Natural killer cell treated with Interleukin-12 subunit alpha and Interleukin-12 subunit beta and Interleukin-15 and Interleukin-18, amount 100 ng/mL, for 72 hours (primary cell): ENCODE measurements at regions not wholly inside any gene's neighbourhood (a gene's known extent, or its start where the extent isn't known, plus 50 kb on each side); places are given as distances from the start of the nearest gene placed in this dataset.
A peak's percentile ranks its signal among the peaks of the same experiment; 100 is the strongest.
"Not testable (repeated sequence)": the region's sequence is repeated elsewhere in the genome, so short reads cannot be mapped to it uniquely, and the experiment has no call there.

Source experiments
- ATAC-seq, 2 donors: fragments of 150-1000 bp; cut with Tn5 transposase in 1 of 2; sonication (Bioruptor Pico), chemical (Tn5 transposase) in 1 of 2; 2 replicates each; pipeline ENCODE4 v1.10.0; 2021
- DNase-seq: peaks from one replicate; pipeline ENCODE4 v3.0.0; 2022; ENCODE audit warnings: low spot score
- H3K27ac Mint-ChIP-seq, 2 donors: 1 replicate in 1 of 2; 2 replicates in 1 of 2; pipeline ENCODE4 v1.8.0; 2022; ENCODE audit warnings: mixed read lengths in 2 of 2, mild to moderate bottlenecking in 1 of 2, moderate library complexity in 1 of 2
- H3K27me3 Mint-ChIP-seq, 2 donors: 1 replicate in 1 of 2; 2 replicates in 1 of 2; pipeline ENCODE4 v1.8.0; 2022; ENCODE audit warnings: mixed read lengths in 2 of 2
- H3K36me3 Mint-ChIP-seq: one replicate; pipeline ENCODE4 v1.8.0; 2022; ENCODE audit warnings: mixed read lengths
- H3K4me1 Mint-ChIP-seq, 2 donors: 1 replicate in 1 of 2; 2 replicates in 1 of 2; pipeline ENCODE4 v1.8.0; 2022; ENCODE audit warnings: low read depth in 2 of 2, mixed read lengths in 2 of 2, mild to moderate bottlenecking in 1 of 2
- H3K4me3 Mint-ChIP-seq: one replicate; pipeline ENCODE4 v1.8.0; 2022; ENCODE audit warnings: mixed read lengths
- H3K9me3 Mint-ChIP-seq: 2 replicates; pipeline ENCODE4 v1.8.0; 2022; ENCODE audit warnings: mixed read lengths

DNA sequence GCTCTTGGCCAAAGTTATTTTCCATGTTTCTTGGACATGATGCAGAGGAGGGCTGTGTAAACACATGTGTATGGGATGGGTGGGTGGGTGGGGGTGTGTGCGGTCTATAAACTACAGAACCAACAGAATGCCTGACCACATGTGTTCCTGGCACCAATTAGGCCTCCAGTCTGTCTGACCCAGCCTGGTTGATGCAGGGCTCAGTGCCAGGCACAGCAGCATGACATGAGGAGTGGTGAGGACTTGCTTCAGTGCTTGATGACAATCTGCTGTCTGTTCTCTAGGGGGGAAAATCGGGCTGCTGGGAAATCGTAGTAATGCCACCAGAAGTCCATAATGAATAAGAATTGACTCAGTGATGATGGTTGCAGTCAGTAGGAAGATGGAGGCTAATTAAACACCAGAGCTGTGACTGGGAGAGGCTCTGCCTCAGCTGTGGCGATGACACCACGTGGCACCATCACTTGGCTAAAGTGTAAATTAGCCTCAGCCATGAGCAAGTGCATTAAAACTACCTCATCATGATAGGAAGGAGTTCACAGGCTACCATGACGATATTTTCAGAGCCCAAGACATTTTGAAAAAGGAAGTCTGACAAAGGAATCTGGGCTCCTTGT, 260.1 kb upstream of the PODXL start:
- H3K36me3 Mint-ChIP-seq, result no peaks in the 10 kb centered on the region
- no peaks in the 10 kb centered on the region for H3K9me3 Mint-ChIP-seq
- H3K27me3 Mint-ChIP-seq, result peaks cover 4 to 46% of the 10 kb centered on the region in 2 donors
- H3K27ac Mint-ChIP-seq, result no peak overlapping the region
- no peaks in the 10 kb centered on the region for H3K4me1 Mint-ChIP-seq
- no peak for DNase-seq
- no peak overlapping the region for H3K4me3 Mint-ChIP-seq
- no peak for ATAC-seq

DNA sequence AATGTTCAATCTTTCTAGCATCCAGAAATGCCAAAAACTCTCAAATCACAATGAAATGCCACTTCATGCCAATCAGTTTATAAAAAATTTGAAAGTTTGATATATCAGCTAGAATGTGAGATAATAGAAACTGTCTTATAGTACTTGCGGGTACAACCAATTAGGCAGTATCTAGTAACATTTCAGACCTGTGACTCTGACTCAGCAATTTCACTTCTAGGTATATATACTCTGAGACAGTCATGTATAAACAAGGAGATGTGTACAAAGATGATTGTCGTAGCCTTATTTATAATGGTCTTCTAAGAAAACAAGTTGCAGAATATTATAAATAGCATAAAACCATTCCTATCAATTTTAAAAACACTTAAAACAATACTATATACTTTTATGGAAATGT, 252.3 kb upstream of the PODXL start:
- H3K9me3 Mint-ChIP-seq, result no peaks in the 10 kb centered on the region
- H3K4me1 Mint-ChIP-seq, result no peaks in the 10 kb centered on the region
- H3K4me3 Mint-ChIP-seq, result no peak overlapping the region
- peaks cover 12 to 39% of the 10 kb centered on the region in 2 donors for H3K27me3 Mint-ChIP-seq
- ATAC-seq (no peak), DNase-seq (no peak)
- H3K36me3 Mint-ChIP-seq, result no peaks in the 10 kb centered on the region
- H3K27ac Mint-ChIP-seq, result no peak overlapping the region

DNA sequence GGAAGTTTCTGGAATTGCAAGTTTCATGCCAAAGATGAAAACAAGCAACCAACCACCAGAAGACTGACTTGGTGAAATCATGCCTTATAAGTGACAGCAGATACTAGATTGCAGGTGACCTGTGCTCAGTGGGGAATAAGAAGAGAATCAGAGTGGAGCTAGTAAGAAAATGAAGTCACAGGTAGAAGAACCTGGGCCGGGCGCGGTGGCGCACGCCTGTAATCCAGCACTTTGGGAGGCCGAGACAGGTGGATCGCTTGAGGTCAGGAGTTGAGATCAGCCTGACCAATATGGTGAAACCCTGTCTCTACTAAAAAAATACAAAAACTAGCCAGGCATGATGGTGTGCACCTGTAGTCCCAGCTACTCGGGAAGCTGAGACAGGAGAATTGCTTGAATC, 251.7 kb upstream of the PODXL start:
- ATAC-seq, DNase-seq, H3K4me3 Mint-ChIP-seq, H3K36me3 Mint-ChIP-seq, H3K9me3 Mint-ChIP-seq, H3K27ac Mint-ChIP-seq, H3K4me1 Mint-ChIP-seq: not testable (repeated sequence)
- peaks cover 13 to 39% of the 10 kb centered on the region in 2 donors for H3K27me3 Mint-ChIP-seq

DNA sequence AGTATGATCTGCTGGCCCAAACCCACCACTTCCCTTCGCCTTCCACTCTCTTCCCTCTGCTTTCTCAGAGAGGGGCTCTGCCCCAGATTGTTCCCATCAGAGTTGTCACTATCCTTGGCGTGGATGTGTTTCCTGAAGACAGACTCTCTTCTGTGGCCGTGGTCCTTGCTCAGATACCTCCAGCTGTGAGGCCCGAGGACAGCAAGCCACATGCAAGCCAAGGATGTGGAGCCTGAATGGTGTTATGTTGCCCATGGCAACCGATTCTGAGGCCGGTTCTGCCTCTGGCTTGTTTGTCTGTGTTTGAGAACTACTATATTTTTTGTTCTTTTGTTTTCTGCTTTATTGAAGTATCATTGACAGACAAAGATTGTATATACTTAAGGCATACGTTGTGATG, 247.4 kb upstream of the PODXL start:
- H3K27me3 Mint-ChIP-seq, result peaks cover 11 to 21% of the 10 kb centered on the region in 2 donors
- no peak for ATAC-seq
- DNase-seq, result no peak
- no peaks in the 10 kb centered on the region for H3K36me3 Mint-ChIP-seq
- no peaks in the 10 kb centered on the region for H3K4me1 Mint-ChIP-seq
- no peak overlapping the region for H3K4me3 Mint-ChIP-seq
- no peaks in the 10 kb centered on the region for H3K9me3 Mint-ChIP-seq
- no peak overlapping the region for H3K27ac Mint-ChIP-seq

DNA sequence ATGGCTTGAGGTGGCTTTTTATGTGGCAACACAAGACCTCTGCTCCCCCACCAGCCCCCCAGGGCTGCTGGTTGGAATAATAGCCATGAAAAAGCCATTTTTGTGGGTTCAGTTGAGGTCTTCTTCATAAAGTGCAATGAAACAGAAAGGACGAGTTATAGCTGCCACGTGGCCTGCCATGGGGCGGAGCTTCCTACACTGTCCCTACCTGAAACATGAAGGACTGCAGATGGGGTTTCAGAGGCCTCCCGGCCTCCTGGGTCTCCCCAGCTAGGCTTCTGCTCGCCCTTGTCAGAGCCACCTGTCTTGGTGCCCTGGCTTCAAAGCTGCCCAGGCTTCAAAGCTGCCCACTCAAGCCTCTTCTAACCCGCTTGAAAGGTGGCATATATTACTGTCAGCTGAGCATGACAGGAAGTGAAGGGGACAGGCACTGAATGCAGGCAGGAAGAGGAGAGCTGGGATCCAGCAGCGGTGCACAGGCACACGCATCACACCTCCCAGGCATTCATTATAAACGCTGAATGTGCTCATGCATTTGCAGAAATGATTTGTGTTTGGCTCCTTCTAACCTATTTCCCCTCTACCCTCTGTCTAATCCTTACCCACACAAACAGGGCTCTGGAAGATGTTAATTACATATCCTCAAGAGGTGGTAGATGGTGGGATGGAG, 245.9 kb upstream of the PODXL start:
- no peaks in the 10 kb centered on the region for H3K4me1 Mint-ChIP-seq
- DNase-seq (no peak), ATAC-seq (peak in 1 of 2 donors; percentile 40)
- peaks cover 11 to 22% of the 10 kb centered on the region in 2 donors for H3K27me3 Mint-ChIP-seq
- no peaks in the 10 kb centered on the region for H3K36me3 Mint-ChIP-seq
- H3K27ac Mint-ChIP-seq, result no peak overlapping the region
- no peaks in the 10 kb centered on the region for H3K9me3 Mint-ChIP-seq
- no peak overlapping the region for H3K4me3 Mint-ChIP-seq

DNA sequence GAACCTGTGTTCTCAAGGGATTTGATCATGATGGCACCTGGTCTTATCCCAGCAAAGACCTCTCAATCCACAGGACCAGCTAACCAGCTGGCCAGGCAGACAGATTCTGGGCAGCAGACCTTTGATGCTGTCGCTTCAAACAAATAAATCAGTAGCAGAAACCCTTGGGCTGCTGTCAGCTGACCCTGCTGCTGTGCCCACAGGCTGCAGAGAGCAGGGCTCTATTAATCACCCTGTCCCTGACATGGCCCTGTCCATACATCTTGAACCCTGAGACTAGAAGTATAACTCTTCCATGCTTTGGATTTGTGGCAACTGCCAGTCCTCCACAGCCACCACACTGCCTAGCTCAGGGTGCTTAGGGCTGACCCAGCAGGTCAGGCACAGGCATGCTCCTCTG, 244.1 kb upstream of the PODXL start:
- H3K4me1 Mint-ChIP-seq, result no peaks in the 10 kb centered on the region
- H3K9me3 Mint-ChIP-seq, result no peaks in the 10 kb centered on the region
- no peak overlapping the region for H3K4me3 Mint-ChIP-seq
- peaks cover 10 to 27% of the 10 kb centered on the region in 2 donors for H3K27me3 Mint-ChIP-seq
- ATAC-seq (peak in 1 of 2 donors; percentile 33), DNase-seq (no peak)
- H3K27ac Mint-ChIP-seq, result no peak overlapping the region
- no peaks in the 10 kb centered on the region for H3K36me3 Mint-ChIP-seq

DNA sequence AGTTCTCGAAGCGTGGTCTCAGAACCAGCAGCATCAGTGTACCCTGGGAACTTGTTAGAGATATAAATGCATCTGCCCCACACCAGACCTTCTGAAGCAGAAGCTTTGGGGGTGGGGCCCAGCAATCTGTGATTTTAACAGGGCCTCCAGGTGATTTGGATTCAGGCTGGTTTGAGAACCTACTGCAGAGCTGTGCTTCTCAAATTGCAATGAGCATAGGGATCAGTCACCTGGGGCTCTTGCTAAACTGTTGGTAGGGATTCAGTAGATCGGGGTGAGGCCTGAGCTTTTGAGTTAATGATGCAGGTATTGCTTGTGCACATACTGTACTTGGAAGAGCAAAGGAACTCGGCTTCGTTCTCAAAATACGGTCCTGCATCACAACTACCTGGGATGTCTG, 243.6 kb upstream of the PODXL start:
- H3K4me3 Mint-ChIP-seq, result no peak overlapping the region
- ATAC-seq (no peak), DNase-seq (no peak)
- no peak overlapping the region for H3K27ac Mint-ChIP-seq
- peaks cover 13 to 27% of the 10 kb centered on the region in 2 donors for H3K27me3 Mint-ChIP-seq
- no peaks in the 10 kb centered on the region for H3K4me1 Mint-ChIP-seq
- no peaks in the 10 kb centered on the region for H3K9me3 Mint-ChIP-seq
- H3K36me3 Mint-ChIP-seq, result no peaks in the 10 kb centered on the region

DNA sequence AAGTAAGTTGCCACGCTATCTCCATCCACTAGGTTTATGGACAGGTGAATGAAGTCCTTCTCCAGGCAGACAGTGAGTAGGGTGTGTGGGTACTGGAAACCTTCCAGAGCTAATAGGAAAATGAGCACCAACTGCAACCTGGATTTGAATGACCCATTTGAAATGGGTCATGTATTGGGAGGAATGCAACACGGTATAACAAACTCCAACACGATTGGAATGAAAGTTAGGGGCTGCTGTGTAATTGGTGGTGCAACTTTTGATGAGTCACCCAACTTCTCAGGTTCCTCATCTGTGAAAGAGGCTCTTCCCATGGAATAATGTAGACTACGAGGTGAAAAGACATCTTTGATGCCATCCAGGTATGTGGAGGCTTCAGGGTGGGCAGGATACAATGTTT, 241.4 kb upstream of the PODXL start:
- no peak for ATAC-seq
- H3K36me3 Mint-ChIP-seq, result no peaks in the 10 kb centered on the region

DNA sequence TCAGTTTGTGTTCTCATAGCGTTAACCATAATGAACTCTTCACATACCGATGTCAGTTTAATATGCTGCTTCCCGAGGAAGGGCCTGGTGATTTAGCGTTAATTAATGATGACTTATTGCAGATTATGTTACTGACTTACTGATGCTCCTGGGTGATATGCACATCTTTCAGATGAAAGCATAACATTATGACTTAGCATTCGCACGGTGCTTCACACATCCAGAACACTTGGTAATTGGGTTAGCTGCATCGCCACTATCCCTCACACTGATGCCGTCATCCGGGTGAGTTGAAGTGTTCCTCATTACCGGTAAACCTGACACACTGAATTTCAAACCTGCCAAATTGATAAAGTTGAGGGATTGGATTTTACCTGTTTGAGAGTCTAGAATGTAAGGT, 239.0 kb upstream of the PODXL start:
- Mint-ChIP-seq H3K27ac (no peak overlapping the region), H3K36me3 (no peaks in the 10 kb centered on the region), H3K27me3 (peaks cover 19 to 46% of the 10 kb centered on the region in 2 donors), H3K9me3 (no peaks in the 10 kb centered on the region), H3K4me1 (no peaks in the 10 kb centered on the region), H3K4me3 (no peak overlapping the region)
- DNase-seq, result no peak
- no peak for ATAC-seq

More for the DNA sequence above, 241.4 kb upstream of the PODXL start:
- Mint-ChIP-seq H3K9me3 (no peaks in the 10 kb centered on the region), H3K27me3 (peaks cover 11 to 29% of the 10 kb centered on the region in 2 donors), H3K4me3 (no peak overlapping the region), H3K27ac (no peak overlapping the region), H3K4me1 (no peaks in the 10 kb centered on the region)
- DNase-seq, result no peak

DNA sequence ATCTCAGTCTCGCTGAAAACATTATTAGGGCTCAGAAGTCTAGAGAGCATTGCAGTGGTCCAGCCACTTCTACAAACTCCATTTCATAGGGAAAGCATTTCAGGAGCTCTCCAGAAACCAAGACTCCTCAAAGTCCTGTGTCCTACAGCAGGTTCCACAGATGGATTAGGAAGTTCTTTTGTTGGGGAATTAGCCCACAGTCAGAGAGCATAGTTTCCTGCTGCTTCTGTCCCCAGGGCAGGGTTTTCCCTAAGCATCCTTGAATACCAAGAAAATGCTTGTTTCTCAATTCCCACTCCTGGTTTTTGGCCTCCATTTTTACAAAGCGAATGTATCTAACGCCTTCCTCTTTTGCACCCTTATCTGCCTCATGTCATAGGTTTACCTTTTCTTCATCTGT, 235.9 kb upstream of the PODXL start:
- no peak for ATAC-seq
- H3K9me3 Mint-ChIP-seq, result no peaks in the 10 kb centered on the region
- DNase-seq, result no peak
- no peaks in the 10 kb centered on the region for H3K4me1 Mint-ChIP-seq
- no peaks in the 10 kb centered on the region for H3K36me3 Mint-ChIP-seq
- H3K27me3 Mint-ChIP-seq, result peaks cover 21 to 44% of the 10 kb centered on the region in 2 donors
- H3K27ac Mint-ChIP-seq, result no peak overlapping the region
- H3K4me3 Mint-ChIP-seq, result no peak overlapping the region

DNA sequence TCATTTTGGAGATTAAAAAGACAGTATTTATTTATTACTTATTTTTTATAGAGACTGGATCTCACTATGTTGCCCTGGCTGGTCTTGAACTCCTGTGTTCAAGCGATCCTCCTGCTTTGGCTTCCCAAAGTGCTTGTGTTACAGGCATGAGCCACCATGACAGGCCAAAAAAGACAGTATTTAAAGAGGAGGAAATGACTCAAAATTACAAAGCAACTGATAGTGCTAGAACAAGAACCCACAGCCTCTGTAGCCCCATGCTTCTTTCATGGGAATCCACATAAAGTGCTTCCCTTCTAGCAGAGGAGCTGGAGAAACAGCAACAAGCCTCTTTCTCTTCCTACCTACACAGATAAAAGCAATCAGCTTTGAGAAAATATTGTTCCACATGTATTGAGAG, 230.7 kb upstream of the PODXL start:
- no peak for ATAC-seq
- H3K4me3 Mint-ChIP-seq, result no peak overlapping the region
- no peaks in the 10 kb centered on the region for H3K36me3 Mint-ChIP-seq
- no peak overlapping the region for H3K27ac Mint-ChIP-seq
- H3K4me1 Mint-ChIP-seq, result peaks cover 0 to 4% of the 10 kb centered on the region in 2 donors
- H3K27me3 Mint-ChIP-seq, result peaks cover 20 to 37% of the 10 kb centered on the region in 2 donors
- H3K9me3 Mint-ChIP-seq, result no peaks in the 10 kb centered on the region
- no peak for DNase-seq

DNA sequence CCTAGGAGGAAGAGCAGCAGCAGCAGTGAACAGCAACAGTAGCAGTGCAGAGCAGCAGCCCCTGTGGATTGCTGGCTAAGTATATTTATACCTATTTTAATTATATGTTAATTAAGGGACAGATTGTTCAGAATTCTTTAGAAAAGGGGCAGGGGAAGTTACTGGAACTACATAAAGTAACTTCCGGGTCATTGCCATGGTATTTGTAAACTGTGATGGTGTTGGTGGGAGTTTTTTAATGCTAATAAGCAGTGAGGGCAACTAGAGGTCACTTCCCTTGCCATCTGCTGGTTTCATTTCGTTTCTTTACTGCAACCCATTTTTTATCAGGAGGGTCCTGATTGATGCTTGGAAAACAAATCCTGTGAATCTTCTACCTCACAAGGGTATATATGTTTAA, 229.8 kb upstream of the PODXL start:
- peaks cover 21 to 35% of the 10 kb centered on the region in 2 donors for H3K27me3 Mint-ChIP-seq
- no peak overlapping the region for H3K4me3 Mint-ChIP-seq
- ATAC-seq (no peak), DNase-seq (no peak)
- no peaks in the 10 kb centered on the region for H3K36me3 Mint-ChIP-seq
- H3K4me1 Mint-ChIP-seq, result peaks cover 0 to 4% of the 10 kb centered on the region in 2 donors
- no peak overlapping the region for H3K27ac Mint-ChIP-seq
- no peaks in the 10 kb centered on the region for H3K9me3 Mint-ChIP-seq

DNA sequence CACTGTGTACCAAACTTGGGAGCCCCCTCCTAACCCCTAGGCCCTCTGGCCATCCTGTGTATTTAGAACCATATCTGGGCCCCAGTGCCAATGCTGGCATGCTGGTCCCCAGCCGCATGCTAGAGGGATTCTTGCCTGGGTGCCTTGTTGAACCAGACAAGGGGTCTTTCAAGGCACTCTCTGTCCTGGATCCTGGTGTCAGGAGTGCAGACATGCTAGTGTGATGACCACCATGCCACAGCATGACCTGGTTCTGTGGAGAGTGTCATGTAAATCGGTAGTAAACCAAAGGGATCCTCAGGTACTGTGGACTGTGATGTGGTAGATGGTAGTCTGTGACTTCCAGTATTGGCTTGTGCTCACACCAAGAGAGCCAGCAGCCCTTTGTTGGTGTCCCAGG, 222.2 kb upstream of the PODXL start:
- DNase-seq (no peak), ATAC-seq (no peak)
- H3K27me3 Mint-ChIP-seq, result peaks cover 6 to 7% of the 10 kb centered on the region in 2 donors
- H3K9me3 Mint-ChIP-seq, result no peaks in the 10 kb centered on the region
- no peak overlapping the region for H3K4me3 Mint-ChIP-seq
- no peaks in the 10 kb centered on the region for H3K36me3 Mint-ChIP-seq
- no peak overlapping the region for H3K27ac Mint-ChIP-seq
- H3K4me1 Mint-ChIP-seq, result peaks cover 0 to 4% of the 10 kb centered on the region in 2 donors

DNA sequence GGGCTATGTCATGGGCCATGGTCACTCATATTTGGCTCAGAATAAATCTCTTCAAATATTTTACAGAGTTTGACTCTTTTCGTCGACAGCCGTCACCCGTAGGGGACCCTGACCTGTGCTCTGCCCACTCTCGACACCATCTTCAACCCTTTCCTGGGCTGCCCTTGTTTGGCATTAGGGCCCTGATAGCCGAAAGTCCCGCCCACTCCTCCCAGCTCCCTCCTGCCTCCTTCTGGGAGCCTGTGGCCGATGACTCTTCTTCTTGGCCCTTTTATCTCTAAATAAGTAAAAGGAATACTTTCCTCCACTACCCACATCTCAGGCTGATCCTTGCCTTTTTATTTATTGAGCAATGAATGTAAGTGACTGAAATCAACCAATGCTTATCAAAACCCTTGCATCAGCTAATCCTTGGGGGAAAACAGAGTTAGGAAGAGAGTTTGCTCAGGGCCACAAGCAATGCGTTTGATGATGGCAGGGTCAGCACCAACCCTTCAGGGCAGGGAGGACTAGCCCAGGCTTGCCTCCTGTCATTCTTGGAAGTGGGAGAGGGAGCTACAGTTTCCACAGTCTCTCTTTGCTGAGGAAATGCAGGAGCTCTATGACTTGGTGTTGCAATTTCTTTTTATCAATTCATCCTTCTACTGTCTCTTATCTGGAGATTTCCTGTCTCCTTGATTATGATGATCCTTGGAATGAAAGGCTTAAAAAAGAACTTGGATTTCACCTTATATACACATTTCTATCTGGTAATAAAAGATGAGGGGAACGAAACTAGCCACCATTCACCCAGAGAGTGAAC, 218.2 kb upstream of the PODXL start:
- DNase-seq, result no peak
- Mint-ChIP-seq H3K4me3 (no peak overlapping the region), H3K4me1 (no peaks in the 10 kb centered on the region), H3K27ac (no peak overlapping the region), H3K9me3 (no peaks in the 10 kb centered on the region), H3K36me3 (no peaks in the 10 kb centered on the region), H3K27me3 (peaks cover 6 to 8% of the 10 kb centered on the region in 2 donors)
- ATAC-seq, result no peak
